ENCODE measurements at regions not wholly inside any gene's neighbourhood (a gene's known extent, or its start where the extent isn't known, plus 50 kb on each side); places are given as distances from the start of the nearest gene placed in this dataset.

GRCh38 chr1:78759881-78760280, 110.2 kb downstream of the IFI44 start:
- TF ChIP-seq POLR2A (IDR thresholded peaks at IDR 0.05) (no peak), CTCF (IDR thresholded peaks at IDR 0.05) (no peak), POLR2AphosphoS5 (IDR thresholded peaks at IDR 0.05) (no peak), EP300 (IDR thresholded peaks at IDR 0.05; ENCODE audit: low read depth) (no peak)
